ENCODE measurements at regions not wholly inside any gene's neighbourhood (a gene's known extent, or its start where the extent isn't known, plus 50 kb on each side); places are given as distances from the start of the nearest gene placed in this dataset.

GRCh38 chr12:92621833-92622232, 81.0 kb upstream of the PLEKHG7 start:
- no peaks in the 10 kb centered on the region for H3K9me3 ChIP-seq
- DNase-seq (no peak), ATAC-seq (no peak)

GRCh38 chr12:92621312-92621711, 81.5 kb upstream of the PLEKHG7 start:
- no peak overlapping the region for H3K27ac ChIP-seq
- peaks cover 9% of the 10 kb centered on the region for H3K4me1 ChIP-seq
- ATAC-seq: no peak
- no peaks in the 10 kb centered on the region for H3K36me3 ChIP-seq
- intact Hi-C loops (cut with DNase I): no loop called here
- no peak for TF ChIP-seq CTCF (IDR thresholded peaks at IDR 0.05)
- no peak overlapping the region for H3K4me3 ChIP-seq
- no peaks in the 10 kb centered on the region for H3K9me3 ChIP-seq
- H3K27me3 ChIP-seq (ENCODE audit: low read depth): no peaks in the 10 kb centered on the region
- no peak for DNase-seq

More at GRCh38 chr12:92621833-92622232, 81.0 kb upstream of the PLEKHG7 start:
- no peaks in the 10 kb centered on the region for H3K27me3 ChIP-seq (ENCODE audit: low read depth)
- no peak overlapping the region for H3K27ac ChIP-seq
- no peaks in the 10 kb centered on the region for H3K36me3 ChIP-seq
- TF ChIP-seq CTCF (IDR thresholded peaks at IDR 0.05): no peak
- H3K4me3 ChIP-seq: no peak overlapping the region
- intact Hi-C loops (cut with DNase I): no loop called here
- H3K4me1 ChIP-seq: peaks cover 9% of the 10 kb centered on the region

GRCh38 chr12:92619730-92620684, 82.8 kb upstream of the PLEKHG7 start:
- peak overlapping the region; percentile 8 for H3K27ac ChIP-seq
- peaks cover 9% of the 10 kb centered on the region for H3K4me1 ChIP-seq
- peak; percentile 40 to 48 for ATAC-seq
- intact Hi-C loops (cut with DNase I): no loop called here
- H3K36me3 ChIP-seq: no peaks in the 10 kb centered on the region
- H3K27me3 ChIP-seq (ENCODE audit: low read depth): no peaks in the 10 kb centered on the region
- no peak for DNase-seq
- no peaks in the 10 kb centered on the region for H3K9me3 ChIP-seq
- TF ChIP-seq CTCF (IDR thresholded peaks at IDR 0.05): no peak
- H3K4me3 ChIP-seq: no peak overlapping the region

- no peak for TF ChIP-seq CTCF (IDR thresholded peaks at IDR 0.05)
- intact Hi-C loops (cut with DNase I): no loop called here
- no peak for ATAC-seq
- H3K36me3 ChIP-seq: no peaks in the 10 kb centered on the region
- no peak overlapping the region for H3K4me3 ChIP-seq
- DNase-seq: no peak
- H3K27ac ChIP-seq: no peak overlapping the region
- H3K4me1 ChIP-seq: peaks cover 9% of the 10 kb centered on the region
- H3K9me3 ChIP-seq: no peaks in the 10 kb centered on the region
- H3K27me3 ChIP-seq (ENCODE audit: low read depth): no peaks in the 10 kb centered on the region
Observed at GRCh38 chr12:92619026-92619425, 83.8 kb upstream of the PLEKHG7 start.

GRCh38 chr12:92615703-92616102, 87.1 kb upstream of the PLEKHG7 start:
- DNase-seq (no peak), ATAC-seq (no peak)
- no peaks in the 10 kb centered on the region for H3K9me3 ChIP-seq
- TF ChIP-seq CTCF (IDR thresholded peaks at IDR 0.05): no peak
- no peaks in the 10 kb centered on the region for H3K27me3 ChIP-seq (ENCODE audit: low read depth)
- intact Hi-C loops (cut with DNase I): no loop called here
- peaks cover 9% of the 10 kb centered on the region for H3K4me1 ChIP-seq
- no peak overlapping the region for H3K4me3 ChIP-seq
- no peak overlapping the region for H3K27ac ChIP-seq
- H3K36me3 ChIP-seq: no peaks in the 10 kb centered on the region

Data from lower lobe of right lung (tissue), 2 donors.